Anterior cingulate cortex (tissue), 58 donors: ENCODE measurements at regions not wholly inside any gene's neighbourhood (a gene's known extent, or its start where the extent isn't known, plus 50 kb on each side); places are given as distances from the start of the nearest gene placed in this dataset.

Experiments used
- DNase-seq, 58 donors: peaks; one replicate each; lab custom pipeline; 2025; lab: John Stamatoyannopoulos, UW

- DNase-seq, result no peak
Observed at GRCh38 chr9:75824816-75825568, 65.5 kb upstream of the PCSK5 start.

DNA sequence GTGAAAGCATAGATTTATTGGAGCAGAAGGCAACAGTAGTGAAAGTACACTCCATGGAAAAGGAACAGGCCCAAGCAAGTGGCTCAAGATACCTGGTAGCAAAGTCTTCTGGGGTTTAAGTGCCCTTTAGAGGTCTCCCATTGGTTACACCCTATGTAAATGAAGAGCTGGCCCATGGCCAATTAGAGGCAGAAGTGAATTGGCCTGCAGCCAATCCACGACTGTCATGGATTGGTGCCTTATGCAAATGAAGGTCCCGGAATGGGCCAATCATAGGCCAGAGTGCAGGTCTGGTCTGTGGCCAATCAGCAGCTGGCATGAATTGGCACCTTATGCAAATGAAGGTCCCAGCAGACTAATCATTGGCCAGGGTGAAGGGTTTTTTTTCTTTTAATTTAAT, 64.2 kb upstream of the PCSK5 start:
- peak in 2 of 58 donors; percentile 1 to 53 for DNase-seq

DNA sequence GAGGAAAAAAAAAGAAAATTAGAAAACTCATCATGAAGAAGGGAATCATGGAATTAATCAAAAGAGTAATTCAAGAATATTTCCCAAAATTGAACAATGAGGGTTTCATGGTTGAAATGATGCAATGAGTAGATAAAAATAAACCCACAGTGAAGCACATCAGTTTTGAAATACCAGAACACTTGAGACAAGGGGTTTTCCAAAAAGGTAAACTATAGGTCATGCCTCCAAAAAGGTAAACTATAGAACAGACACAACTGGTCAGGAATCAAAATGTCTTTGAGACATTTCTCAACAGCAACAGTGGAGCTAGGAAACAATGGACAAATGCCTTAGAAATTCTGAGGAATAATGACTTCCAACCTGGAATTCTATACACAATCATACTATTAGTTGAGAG, 60.2 kb upstream of the PCSK5 start:
- no peak for DNase-seq

GRCh38 chr9:75833778-75834177, 56.7 kb upstream of the PCSK5 start:
- peak in 10 of 58 donors; percentile 1 to 41 (median 6) for DNase-seq

DNA sequence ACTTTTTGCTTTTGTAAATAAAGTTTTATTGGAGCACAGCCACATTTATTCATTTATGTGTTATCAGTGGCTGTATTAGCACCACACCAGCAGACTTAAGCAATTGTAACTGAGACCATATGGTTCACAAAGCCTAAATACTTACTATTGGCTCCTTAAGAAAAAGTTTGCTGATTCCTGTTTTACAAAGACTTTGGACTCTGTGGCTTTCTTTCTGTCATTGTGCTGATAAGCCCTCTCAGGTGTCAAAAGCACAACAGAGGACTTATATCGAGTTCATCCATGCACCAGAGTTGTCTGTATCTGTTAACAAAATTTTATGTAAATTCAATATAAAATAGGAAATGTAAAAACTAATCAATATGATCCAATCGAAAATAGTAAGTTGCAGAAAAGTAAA, 55.6 kb upstream of the PCSK5 start:
- DNase-seq, result no peak
